ENCODE measurements at regions not wholly inside any gene's neighbourhood (a gene's known extent, or its start where the extent isn't known, plus 50 kb on each side); places are given as distances from the start of the nearest gene placed in this dataset.
"Not testable (repeated sequence)": the region's sequence is repeated elsewhere in the genome, so short reads cannot be mapped to it uniquely, and the experiment has no call there.

- TF ChIP-seq POLR2A (IDR thresholded peaks at IDR 0.05; ENCODE audit: extremely low read depth, insufficient read length), result no peak
- no peak for TF ChIP-seq CTCF (IDR thresholded peaks at IDR 0.05; ENCODE audit: low read depth, low read length)
- TF ChIP-seq MYC (IDR thresholded peaks at IDR 0.05; ENCODE audit: low read depth, low read length), result no peak
- no peak for TF ChIP-seq MAX (IDR thresholded peaks at IDR 0.05; ENCODE audit: low read depth, low read length)
- DNase-seq (ENCODE audit: low read depth), result no peak
- no peak overlapping the region for H3K4me3 ChIP-seq (ENCODE audit: low read depth, low read length)
Observed at GRCh38 chr3:34889641-34890040, 749.7 kb upstream of the ARPP21 start.

DNA sequence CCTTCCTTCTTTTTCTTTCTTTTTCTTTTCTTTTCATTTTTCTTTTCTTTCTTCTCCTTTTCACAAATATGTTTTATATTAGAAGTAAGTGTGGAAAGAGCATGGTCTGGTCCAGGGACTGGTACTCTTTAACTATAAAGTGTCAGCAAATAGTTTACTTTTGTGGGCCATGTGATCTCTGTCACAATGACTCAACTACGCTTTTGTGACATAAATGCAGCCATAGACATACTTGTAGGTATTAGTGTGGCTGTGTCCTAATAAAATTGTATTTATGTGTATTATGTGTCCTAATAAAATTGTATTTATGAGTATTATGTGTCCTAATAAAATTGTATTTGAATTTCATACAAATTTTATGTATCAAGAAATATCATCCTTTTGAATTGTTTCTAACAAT, 749.1 kb upstream of the ARPP21 start:
- no peak for TF ChIP-seq MAX (IDR thresholded peaks at IDR 0.05; ENCODE audit: low read depth, low read length)
- no peak for DNase-seq (ENCODE audit: low read depth)
- no peak overlapping the region for H3K4me3 ChIP-seq (ENCODE audit: low read depth, low read length)

DNA sequence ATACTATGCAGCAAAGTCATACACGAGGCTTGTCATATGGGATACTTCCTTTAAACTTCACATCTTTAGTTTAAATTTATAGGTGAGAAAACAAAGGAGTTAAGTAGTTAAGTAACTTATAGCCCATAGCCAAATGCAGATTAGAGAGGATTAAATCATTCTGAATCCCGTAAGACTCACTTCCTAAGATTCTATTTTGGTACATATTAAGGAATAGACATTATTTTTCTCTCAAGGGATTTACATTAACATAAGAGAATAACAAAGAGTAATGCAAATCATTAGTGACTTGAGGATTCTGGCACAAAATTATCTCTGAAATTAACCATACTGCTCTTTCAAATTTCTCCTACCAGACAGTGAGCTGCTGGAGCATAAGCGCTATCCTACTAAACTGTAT, 747.4 kb upstream of the ARPP21 start:
- no peak overlapping the region for H3K4me3 ChIP-seq (ENCODE audit: low read depth, low read length)
- TF ChIP-seq POLR2A (IDR thresholded peaks at IDR 0.05; ENCODE audit: extremely low read depth, insufficient read length) (no peak), MYC (IDR thresholded peaks at IDR 0.05; ENCODE audit: low read depth, low read length) (no peak), CTCF (IDR thresholded peaks at IDR 0.05; ENCODE audit: low read depth, low read length) (no peak), MAX (IDR thresholded peaks at IDR 0.05; ENCODE audit: low read depth, low read length) (no peak)
- no peak for DNase-seq (ENCODE audit: low read depth)

- DNase-seq (ENCODE audit: low read depth), result no peak
- TF ChIP-seq MAX (IDR thresholded peaks at IDR 0.05; ENCODE audit: low read depth, low read length) (no peak), POLR2A (IDR thresholded peaks at IDR 0.05; ENCODE audit: extremely low read depth, insufficient read length) (no peak), MYC (IDR thresholded peaks at IDR 0.05; ENCODE audit: low read depth, low read length) (no peak), CTCF (IDR thresholded peaks at IDR 0.05; ENCODE audit: low read depth, low read length) (no peak)
- no peak overlapping the region for H3K4me3 ChIP-seq (ENCODE audit: low read depth, low read length)
Observed at GRCh38 chr3:34895841-34896240, 743.5 kb upstream of the ARPP21 start.

DNA sequence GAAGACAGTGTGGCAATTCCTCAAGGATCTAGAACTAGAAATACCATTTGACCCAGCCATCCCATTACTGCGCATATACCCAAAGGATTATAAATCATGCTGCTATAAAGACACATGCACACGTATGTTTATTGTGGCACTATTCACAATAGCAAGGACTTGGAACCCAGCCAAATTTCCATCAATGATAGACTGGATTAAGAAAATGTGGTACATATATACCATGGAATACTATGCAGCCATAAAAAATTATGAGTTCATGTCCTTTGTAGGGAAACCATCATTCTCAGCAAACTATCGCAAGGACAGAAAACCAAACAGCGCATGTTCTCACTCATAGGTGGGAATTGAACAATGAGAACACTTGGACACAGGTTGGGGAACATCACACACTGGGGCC, 729.6 kb upstream of the ARPP21 start:
- DNase-seq (ENCODE audit: low read depth); H3K4me3 ChIP-seq (ENCODE audit: low read depth, low read length): not testable (repeated sequence)

DNA sequence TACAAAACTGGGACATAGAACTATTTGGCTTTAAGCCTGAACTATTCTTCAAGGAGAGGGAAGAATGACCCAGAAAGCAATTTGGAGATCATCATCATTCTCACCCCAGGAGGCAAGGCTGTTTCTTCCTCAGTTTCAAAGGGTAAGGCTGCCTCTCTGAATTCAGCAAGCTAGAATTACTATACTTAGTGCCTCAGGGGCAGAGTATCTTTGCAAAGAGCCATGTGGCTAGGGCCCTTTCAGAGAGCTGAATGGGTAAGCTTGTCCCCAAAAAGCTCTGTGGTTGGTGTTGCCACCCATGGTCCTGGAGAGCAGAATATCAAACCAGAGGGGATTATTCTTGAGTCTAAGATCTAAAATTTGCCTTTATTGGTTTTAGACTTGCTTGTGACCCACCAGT, 720.3 kb upstream of the ARPP21 start:
- TF ChIP-seq POLR2A (IDR thresholded peaks at IDR 0.05; ENCODE audit: extremely low read depth, insufficient read length), result no peak
- no peak for TF ChIP-seq MAX (IDR thresholded peaks at IDR 0.05; ENCODE audit: low read depth, low read length)
- no peak for TF ChIP-seq CTCF (IDR thresholded peaks at IDR 0.05; ENCODE audit: low read depth, low read length)
- TF ChIP-seq MYC (IDR thresholded peaks at IDR 0.05; ENCODE audit: low read depth, low read length), result no peak
- no peak overlapping the region for H3K4me3 ChIP-seq (ENCODE audit: low read depth, low read length)
- no peak for DNase-seq (ENCODE audit: low read depth)

GRCh38 chr3:34920806-34921205, 718.5 kb upstream of the ARPP21 start:
- no peak for DNase-seq (ENCODE audit: low read depth)
- H3K4me3 ChIP-seq (ENCODE audit: low read depth, low read length), result no peak overlapping the region
- TF ChIP-seq POLR2A (IDR thresholded peaks at IDR 0.05; ENCODE audit: extremely low read depth, insufficient read length) (no peak), CTCF (IDR thresholded peaks at IDR 0.05; ENCODE audit: low read depth, low read length) (no peak), MAX (IDR thresholded peaks at IDR 0.05; ENCODE audit: low read depth, low read length) (no peak), MYC (IDR thresholded peaks at IDR 0.05; ENCODE audit: low read depth, low read length) (no peak)
